ENCODE measurements at regions not wholly inside any gene's neighbourhood (a gene's known extent, or its start where the extent isn't known, plus 50 kb on each side); places are given as distances from the start of the nearest gene placed in this dataset.

DNA sequence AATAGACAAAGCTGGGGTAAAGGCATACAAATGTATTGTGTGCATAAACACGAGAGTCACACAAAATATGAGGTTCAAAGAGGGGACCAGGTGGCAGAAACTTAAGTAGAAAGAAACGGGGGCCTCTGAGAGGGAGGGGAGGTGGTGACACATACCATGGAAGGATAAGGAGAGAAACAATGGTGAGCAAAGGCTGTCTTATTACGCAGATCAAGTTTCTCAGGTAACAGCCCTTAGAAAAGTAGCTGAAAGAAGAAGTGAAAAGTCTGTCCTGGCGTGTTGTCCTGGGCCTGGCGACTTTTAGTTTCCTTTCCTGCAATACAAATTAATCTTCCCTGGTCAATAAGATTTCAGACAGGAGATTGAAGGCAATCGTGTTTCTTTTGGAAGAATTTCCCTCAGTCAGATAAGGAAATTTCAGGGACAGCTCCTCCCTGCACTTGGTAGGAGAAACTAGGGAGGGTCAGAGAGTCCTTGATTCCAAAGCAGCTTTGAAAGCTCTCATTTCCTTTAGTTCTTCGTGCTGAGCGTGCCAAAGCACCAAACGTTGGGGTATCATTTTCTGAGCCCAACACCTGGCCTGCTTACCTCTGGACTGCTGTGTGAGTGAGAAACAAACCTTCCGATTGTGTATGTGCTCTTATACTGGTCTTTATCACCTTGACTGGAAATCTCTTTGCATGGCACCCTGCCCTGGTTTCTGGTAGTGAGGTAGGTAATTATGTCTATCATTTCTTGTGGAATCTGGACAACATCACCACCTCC, 676.7 kb upstream of the LCORL start:
- TF ChIP-seq, protein P1, sequence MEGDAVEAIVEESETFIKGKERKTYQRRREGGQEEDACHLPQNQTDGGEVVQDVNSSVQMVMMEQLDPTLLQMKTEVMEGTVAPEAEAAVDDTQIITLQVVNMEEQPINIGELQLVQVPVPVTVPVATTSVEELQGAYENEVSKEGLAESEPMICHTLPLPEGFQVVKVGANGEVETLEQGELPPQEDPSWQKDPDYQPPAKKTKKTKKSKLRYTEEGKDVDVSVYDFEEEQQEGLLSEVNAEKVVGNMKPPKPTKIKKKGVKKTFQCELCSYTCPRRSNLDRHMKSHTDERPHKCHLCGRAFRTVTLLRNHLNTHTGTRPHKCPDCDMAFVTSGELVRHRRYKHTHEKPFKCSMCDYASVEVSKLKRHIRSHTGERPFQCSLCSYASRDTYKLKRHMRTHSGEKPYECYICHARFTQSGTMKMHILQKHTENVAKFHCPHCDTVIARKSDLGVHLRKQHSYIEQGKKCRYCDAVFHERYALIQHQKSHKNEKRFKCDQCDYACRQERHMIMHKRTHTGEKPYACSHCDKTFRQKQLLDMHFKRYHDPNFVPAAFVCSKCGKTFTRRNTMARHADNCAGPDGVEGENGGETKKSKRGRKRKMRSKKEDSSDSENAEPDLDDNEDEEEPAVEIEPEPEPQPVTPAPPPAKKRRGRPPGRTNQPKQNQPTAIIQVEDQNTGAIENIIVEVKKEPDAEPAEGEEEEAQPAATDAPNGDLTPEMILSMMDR (IDR thresholded peaks at IDR 0.05), result no peak
- TF ChIP-seq EP300 (IDR thresholded peaks at IDR 0.05) (no peak), POLR2A (IDR thresholded peaks at IDR 0.05) (no peak), POLR2AphosphoS5 (IDR thresholded peaks at IDR 0.05) (no peak)

All from sigmoid colon (tissue), 4 donors.